ENCODE measurements at regions not wholly inside any gene's neighbourhood (a gene's known extent, or its start where the extent isn't known, plus 50 kb on each side); places are given as distances from the start of the nearest gene placed in this dataset.

DNA sequence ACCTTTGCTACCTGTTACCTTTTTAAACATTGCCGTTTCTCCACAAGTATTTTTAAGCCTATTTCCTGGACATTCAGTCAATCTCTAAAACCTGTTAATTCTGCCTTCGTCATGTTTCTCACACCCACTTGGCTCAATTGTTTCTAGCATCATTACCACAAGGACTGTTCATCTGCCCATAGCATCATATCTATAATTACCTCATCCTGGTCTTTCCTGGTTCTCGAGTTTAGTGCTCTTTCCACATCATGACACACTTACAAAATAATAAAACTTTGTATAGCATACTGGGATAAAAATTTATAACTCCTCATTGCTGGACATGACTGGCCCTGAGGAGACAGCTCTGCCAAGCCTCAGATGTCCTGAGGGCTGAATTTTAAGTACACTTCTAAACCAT, 104.8 kb downstream of the CYB561 start:
- ATAC-seq (ENCODE audit: low FRiP score in 2 of 2) = no peak
- no peak for TF ChIP-seq CTCF (IDR thresholded peaks at IDR 0.05)
- TF ChIP-seq EP300 (IDR thresholded peaks at IDR 0.05) = no peak
- no peak for TF ChIP-seq POLR2A (IDR thresholded peaks at IDR 0.05)
- no peak for TF ChIP-seq POLR2AphosphoS5 (IDR thresholded peaks at IDR 0.05)
- WGBS, 2 donors = 91 to 97% methylated on average over 3 of the region's 3 CpGs

DNA sequence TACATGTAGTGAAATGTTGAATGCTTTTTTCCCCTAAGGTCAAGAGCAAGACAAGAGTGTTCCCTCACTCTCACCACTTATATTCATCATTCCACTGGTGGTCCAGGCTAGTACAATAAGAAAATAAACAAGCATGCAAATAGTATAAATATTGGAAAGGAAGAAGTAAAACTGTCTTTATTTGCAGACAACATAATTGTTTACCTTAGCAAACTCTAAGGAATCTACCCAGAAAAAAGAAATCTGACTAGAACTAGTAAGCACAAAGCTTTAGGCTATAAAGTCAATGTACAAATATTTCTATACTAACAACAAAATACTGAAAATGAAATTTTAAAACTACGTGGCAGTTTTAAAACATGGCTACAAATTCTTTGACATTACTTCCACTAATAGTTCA, 101.7 kb downstream of the CYB561 start:
- 83 to 90% methylated on average over 1 of the region's 1 CpG for WGBS, 2 donors
- ATAC-seq (ENCODE audit: low FRiP score in 2 of 2) = no peak

More for the DNA sequence above, 104.8 kb downstream of the CYB561 start:
- no peak for DNase-seq
- Histone ChIP-seq H3K27ac (no peak overlapping the region), H3K4me1 (no peaks in the 10 kb centered on the region), H3K9me3 (no peaks in the 10 kb centered on the region), H3K27me3 (no peaks in the 10 kb centered on the region), H3K4me3 (no peak overlapping the region), H3K36me3 (peaks cover 0 to 13% (median 0%) of the 10 kb centered on the region in 4 donors)

DNA sequence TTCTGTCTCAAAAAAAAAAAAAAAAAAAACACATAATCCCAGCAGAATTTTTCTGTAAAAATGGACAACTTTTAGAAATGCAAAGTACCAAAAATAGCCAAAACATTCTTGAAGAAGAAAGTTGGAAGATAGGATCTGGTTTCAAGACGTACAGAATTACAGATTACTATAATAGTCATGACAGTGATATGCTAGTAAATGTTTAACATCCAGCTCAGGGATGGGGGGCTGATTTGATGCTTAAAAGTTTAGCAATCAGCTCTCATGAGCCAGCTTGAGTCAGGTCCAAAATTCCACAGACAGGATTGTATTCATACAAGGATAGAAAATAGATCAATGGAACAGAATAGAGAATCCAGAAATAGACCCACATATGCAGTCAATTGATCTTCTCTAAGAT, 100.5 kb downstream of the CYB561 start:
- H3K4me3 ChIP-seq = no peak overlapping the region
- no peak for TF ChIP-seq EP300 (IDR thresholded peaks at IDR 0.05)
- no peak for TF ChIP-seq POLR2A (IDR thresholded peaks at IDR 0.05)
- TF ChIP-seq POLR2AphosphoS5 (IDR thresholded peaks at IDR 0.05) = no peak
- TF ChIP-seq CTCF (IDR thresholded peaks at IDR 0.05) = no peak
- peaks cover 0 to 11% (median 0%) of the 10 kb centered on the region in 4 donors for H3K36me3 ChIP-seq
- ATAC-seq (ENCODE audit: low FRiP score in 2 of 2) = no peak
- no peaks in the 10 kb centered on the region for H3K27me3 ChIP-seq
- DNase-seq = no peak
- H3K27ac ChIP-seq = no peak overlapping the region
- WGBS, 2 donors = 79 to 89% methylated on average over 1 of the region's 1 CpG
- H3K9me3 ChIP-seq = no peaks in the 10 kb centered on the region
- H3K4me1 ChIP-seq = no peaks in the 10 kb centered on the region

More for the DNA sequence above, 101.7 kb downstream of the CYB561 start:
- Histone ChIP-seq H3K9me3 (no peaks in the 10 kb centered on the region), H3K27ac (no peak overlapping the region), H3K4me1 (no peaks in the 10 kb centered on the region), H3K36me3 (peaks cover 0 to 13% (median 0%) of the 10 kb centered on the region in 4 donors), H3K27me3 (no peaks in the 10 kb centered on the region), H3K4me3 (no peak overlapping the region)
- no peak for TF ChIP-seq EP300 (IDR thresholded peaks at IDR 0.05)
- no peak for TF ChIP-seq POLR2A (IDR thresholded peaks at IDR 0.05)
- TF ChIP-seq CTCF (IDR thresholded peaks at IDR 0.05) = no peak
- no peak for TF ChIP-seq POLR2AphosphoS5 (IDR thresholded peaks at IDR 0.05)
- DNase-seq = no peak

GRCh38 chr17:63347475-63347874, 98.6 kb downstream of the CYB561 start:
- no peaks in the 10 kb centered on the region for H3K27me3 ChIP-seq
- TF ChIP-seq EP300 (IDR thresholded peaks at IDR 0.05) (no peak), POLR2A (IDR thresholded peaks at IDR 0.05) (no peak), POLR2AphosphoS5 (IDR thresholded peaks at IDR 0.05) (no peak), CTCF (IDR thresholded peaks at IDR 0.05) (no peak)
- WGBS, 2 donors = 85 to 90% methylated on average over 2 of the region's 2 CpGs

DNA sequence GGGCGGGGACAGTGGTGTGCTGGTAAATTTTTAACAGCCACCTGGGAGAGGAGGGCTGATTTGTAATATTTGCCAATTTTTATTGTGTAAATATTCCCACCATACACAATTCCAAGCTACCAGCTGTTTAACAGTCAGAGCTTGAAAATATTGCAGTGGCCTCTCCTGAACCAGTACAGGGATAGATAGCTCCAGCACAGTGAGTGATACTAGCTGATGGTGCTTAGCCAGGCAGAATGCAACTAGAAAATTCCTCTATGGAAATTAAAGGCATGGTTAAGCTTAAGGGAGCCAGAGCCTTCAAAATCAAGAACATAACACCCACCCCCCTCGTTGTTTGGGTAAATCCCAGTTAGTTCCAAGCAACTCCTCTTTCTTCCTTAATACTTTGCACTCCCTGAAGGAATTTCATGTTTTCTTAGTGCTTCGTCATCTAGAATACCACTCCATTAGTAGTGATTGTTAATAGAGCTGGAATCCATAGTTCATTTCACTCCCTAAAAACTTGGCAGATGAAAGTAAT, 96.6 kb downstream of the CYB561 start:
- TF ChIP-seq CTCF (IDR thresholded peaks at IDR 0.05) (no peak), EP300 (IDR thresholded peaks at IDR 0.05) (no peak), POLR2A (IDR thresholded peaks at IDR 0.05) (no peak), POLR2AphosphoS5 (IDR thresholded peaks at IDR 0.05) (no peak)
- H3K4me3 ChIP-seq = no peak overlapping the region
- H3K4me1 ChIP-seq = no peaks in the 10 kb centered on the region
- no peak for DNase-seq
- no peak overlapping the region for H3K27ac ChIP-seq
- H3K36me3 ChIP-seq = no peaks in the 10 kb centered on the region
- WGBS, 2 donors = 81 to 84% methylated on average over 3 of the region's 3 CpGs
- peak in 1 of 2 donors; percentile 28 for ATAC-seq (ENCODE audit: low FRiP score in 2 of 2)
- no peaks in the 10 kb centered on the region for H3K9me3 ChIP-seq
- no peaks in the 10 kb centered on the region for H3K27me3 ChIP-seq

More at GRCh38 chr17:63347475-63347874, 98.6 kb downstream of the CYB561 start:
- no peaks in the 10 kb centered on the region for H3K4me1 ChIP-seq
- H3K9me3 ChIP-seq = no peaks in the 10 kb centered on the region
- ATAC-seq (ENCODE audit: low FRiP score in 2 of 2) (no peak), DNase-seq (no peak)
- H3K36me3 ChIP-seq = peaks cover 0 to 4% (median 0%) of the 10 kb centered on the region in 4 donors
- H3K27ac ChIP-seq = no peak overlapping the region
- H3K4me3 ChIP-seq = no peak overlapping the region
